A549 (cell line): ENCODE measurements at regions not wholly inside any gene's neighbourhood (a gene's known extent, or its start where the extent isn't known, plus 50 kb on each side); places are given as distances from the start of the nearest gene placed in this dataset.

Experiments
- BHLHE40 ChIP-seq: IDR thresholded peaks from 2 replicates; pipeline ENCODE4 v1.6.1; 2012; ENCODE audit warnings: low read depth, low read length, inconsistent platforms
- CHD2 ChIP-seq: fragments of 150-350 bp; IDR thresholded peaks from 2 replicates; pipeline ENCODE4 v1.6.1; 2014; ENCODE audit warnings: low read length; ENCODE audit not compliant: partially characterized antibody
- EP300 ChIP-seq, 2 experiments: fragments of >200 bp; sonication (Bioruptor Twin); formaldehyde crosslinking; IDR thresholded peaks; 2 replicates in 1 of 2; 3 replicates in 1 of 2; pipeline ENCODE4 v1.6.1; 2016 to 2017
- HDAC2 ChIP-seq: fragments of 200-600 bp; sonication (generic); IDR thresholded peaks from 2 replicates; pipeline ENCODE4 v1.6.1; 2016
- PBX3 ChIP-seq: IDR thresholded peaks from 2 replicates; pipeline ENCODE4 v1.6.1; 2012
- POLR2A ChIP-seq: IDR thresholded peaks from 2 replicates; pipeline ENCODE4 v1.6.1; 2012; ENCODE audit warnings: mild to moderate bottlenecking, low read length
- RAD21 ChIP-seq, 2 experiments: fragments of >200 bp in 1 of 2; sonication (Bioruptor Twin) in 1 of 2; formaldehyde crosslinking in 1 of 2; IDR thresholded peaks in 1 of 2; conservative IDR thresholded peaks in 1 of 2; 2 replicates in 1 of 2; 3 replicates in 1 of 2; pipeline ENCODE4 v1.6.1; 2012 to 2018; ENCODE audit warnings: inconsistent platforms in 1 of 2
- ZC3H11A ChIP-seq: fragments of 450-650 bp; IDR thresholded peaks from 2 replicates; pipeline ENCODE4 v1.6.1; 2014; ENCODE audit warnings: antibody characterized with exemption, mild to moderate bottlenecking
- TF ChIP-seq, protein P1 (sequence below): fragments of >200 bp; sonication (Bioruptor Twin); formaldehyde crosslinking; IDR thresholded peaks from 3 replicates; pipeline ENCODE4 v1.5.1; 2016
- TF ChIP-seq, protein P2 (sequence below): fragments of 150-350 bp; IDR thresholded peaks from 2 replicates; pipeline ENCODE4 v1.6.1; 2014; ENCODE audit warnings: low read depth, mild to moderate bottlenecking, low read length
- TF ChIP-seq, protein P3 (sequence below): fragments of 450-650 bp; IDR thresholded peaks from 2 replicates; pipeline ENCODE4 v1.6.1; 2014; ENCODE audit warnings: antibody characterized with exemption

- TF ChIP-seq, protein P1, sequence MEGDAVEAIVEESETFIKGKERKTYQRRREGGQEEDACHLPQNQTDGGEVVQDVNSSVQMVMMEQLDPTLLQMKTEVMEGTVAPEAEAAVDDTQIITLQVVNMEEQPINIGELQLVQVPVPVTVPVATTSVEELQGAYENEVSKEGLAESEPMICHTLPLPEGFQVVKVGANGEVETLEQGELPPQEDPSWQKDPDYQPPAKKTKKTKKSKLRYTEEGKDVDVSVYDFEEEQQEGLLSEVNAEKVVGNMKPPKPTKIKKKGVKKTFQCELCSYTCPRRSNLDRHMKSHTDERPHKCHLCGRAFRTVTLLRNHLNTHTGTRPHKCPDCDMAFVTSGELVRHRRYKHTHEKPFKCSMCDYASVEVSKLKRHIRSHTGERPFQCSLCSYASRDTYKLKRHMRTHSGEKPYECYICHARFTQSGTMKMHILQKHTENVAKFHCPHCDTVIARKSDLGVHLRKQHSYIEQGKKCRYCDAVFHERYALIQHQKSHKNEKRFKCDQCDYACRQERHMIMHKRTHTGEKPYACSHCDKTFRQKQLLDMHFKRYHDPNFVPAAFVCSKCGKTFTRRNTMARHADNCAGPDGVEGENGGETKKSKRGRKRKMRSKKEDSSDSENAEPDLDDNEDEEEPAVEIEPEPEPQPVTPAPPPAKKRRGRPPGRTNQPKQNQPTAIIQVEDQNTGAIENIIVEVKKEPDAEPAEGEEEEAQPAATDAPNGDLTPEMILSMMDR: no peak
- TF ChIP-seq POLR2A: no peak
- TF ChIP-seq EP300 (IDR thresholded peaks at IDR 0.05): no peak
- TF ChIP-seq, protein P2, sequence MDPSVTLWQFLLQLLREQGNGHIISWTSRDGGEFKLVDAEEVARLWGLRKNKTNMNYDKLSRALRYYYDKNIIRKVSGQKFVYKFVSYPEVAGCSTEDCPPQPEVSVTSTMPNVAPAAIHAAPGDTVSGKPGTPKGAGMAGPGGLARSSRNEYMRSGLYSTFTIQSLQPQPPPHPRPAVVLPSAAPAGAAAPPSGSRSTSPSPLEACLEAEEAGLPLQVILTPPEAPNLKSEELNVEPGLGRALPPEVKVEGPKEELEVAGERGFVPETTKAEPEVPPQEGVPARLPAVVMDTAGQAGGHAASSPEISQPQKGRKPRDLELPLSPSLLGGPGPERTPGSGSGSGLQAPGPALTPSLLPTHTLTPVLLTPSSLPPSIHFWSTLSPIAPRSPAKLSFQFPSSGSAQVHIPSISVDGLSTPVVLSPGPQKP: no peak
- no peak for TF ChIP-seq BHLHE40
- TF ChIP-seq RAD21 (conservative IDR thresholded peaks at IDR 0.05 in 1 of 2, IDR thresholded peaks at IDR 0.05 in 1 of 2): no peak
- TF ChIP-seq, protein P3, sequence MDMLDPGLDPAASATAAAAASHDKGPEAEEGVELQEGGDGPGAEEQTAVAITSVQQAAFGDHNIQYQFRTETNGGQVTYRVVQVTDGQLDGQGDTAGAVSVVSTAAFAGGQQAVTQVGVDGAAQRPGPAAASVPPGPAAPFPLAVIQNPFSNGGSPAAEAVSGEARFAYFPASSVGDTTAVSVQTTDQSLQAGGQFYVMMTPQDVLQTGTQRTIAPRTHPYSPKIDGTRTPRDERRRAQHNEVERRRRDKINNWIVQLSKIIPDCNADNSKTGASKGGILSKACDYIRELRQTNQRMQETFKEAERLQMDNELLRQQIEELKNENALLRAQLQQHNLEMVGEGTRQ: no peak
- TF ChIP-seq CHD2: no peak
- no peak for TF ChIP-seq ZC3H11A
- no peak for TF ChIP-seq PBX3
- TF ChIP-seq HDAC2: no peak
Measured at GRCh38 chr6:991192-991591, 298.3 kb upstream of the EXOC2 start.
